Activated CD8-positive, alpha-beta T cell treated with anti-CD3 and anti-CD28 coated beads for 36 hours (primary cell): ENCODE measurements at regions not wholly inside any gene's neighbourhood (a gene's known extent, or its start where the extent isn't known, plus 50 kb on each side); places are given as distances from the start of the nearest gene placed in this dataset.

Experiments
- ATAC-seq: fragments of 200-7000 bp; cut with Tn5 transposase; one replicate; pipeline ENCODE4 v1.10.0; 2021; ENCODE audit warnings: mild to moderate bottlenecking, moderate library complexity
- CTCF ChIA-PET: fragments of 350-600 bp; sonication (Branson Sonifier 250); formaldehyde crosslinking; loops from one replicate; lab custom pipeline; 2021; ENCODE audit warnings: antibody characterized with exemption; lab: Charles Lee
- POLR2A ChIA-PET: fragments of 350-600 bp; sonication (Branson Sonifier 250); formaldehyde crosslinking; loops from one replicate; lab custom pipeline; 2021; ENCODE audit warnings: antibody characterized with exemption; lab: Charles Lee
- DNase-seq: peaks from one replicate; pipeline ENCODE4 v3.0.0-alpha.2; 2020
- H3K27ac Mint-ChIP-seq: one replicate; pipeline ENCODE4 v1.8.0; 2021; ENCODE audit warnings: mild to moderate bottlenecking, mixed read lengths
- H3K27me3 Mint-ChIP-seq: one replicate; pipeline ENCODE4 v1.8.0; 2021; ENCODE audit warnings: mixed read lengths
- H3K36me3 Mint-ChIP-seq: one replicate; pipeline ENCODE4 v1.8.0; 2021; ENCODE audit warnings: low read depth, mixed read lengths
- H3K4me1 Mint-ChIP-seq: one replicate; pipeline ENCODE4 v1.8.0; 2021; ENCODE audit warnings: low read depth, mixed read lengths
- H3K4me3 Mint-ChIP-seq: one replicate; pipeline ENCODE4 v1.8.0; 2021; ENCODE audit warnings: mild to moderate bottlenecking, moderate library complexity, mixed read lengths
- H3K9me3 Mint-ChIP-seq: one replicate; pipeline ENCODE4 v1.8.0; 2021; ENCODE audit warnings: mixed read lengths
- intact Hi-C: fragments of 100-400 bp; cut with micrococcal nuclease; formaldehyde crosslinking; loops from one replicate; pipeline ENCODE4 v1.10.0; 2022
- TF ChIP-seq, protein P1 (sequence below): fragments of 200-600 bp; IDR thresholded peaks from one replicate; pipeline ENCODE4 v1.8.0; 2022; ENCODE audit warnings: antibody characterized with exemption, mild to moderate bottlenecking

DNA sequence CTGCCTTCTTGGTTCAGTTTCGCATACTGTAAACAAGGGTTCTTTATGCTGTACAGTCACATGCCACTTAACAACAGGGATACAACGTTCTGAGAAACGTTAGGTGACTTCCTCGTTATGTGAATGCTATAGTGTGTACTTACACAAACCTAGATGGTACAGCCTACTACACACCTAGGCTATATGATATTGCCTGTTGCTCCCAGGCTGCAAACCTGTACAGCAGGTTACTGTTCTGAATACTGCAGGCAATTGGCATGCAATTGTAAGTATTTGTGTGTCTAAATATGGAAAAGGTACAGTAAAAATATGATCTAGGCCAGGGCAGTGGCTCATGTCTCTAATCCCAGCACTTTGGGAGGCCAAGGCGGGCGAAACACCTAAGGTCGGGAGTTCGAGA, 85.7 kb upstream of the PRDM11 start:
- POLR2A ChIA-PET, result no interaction called here

GRCh38 chr11:45061641-45062040, 84.8 kb upstream of the PRDM11 start:
- ATAC-seq (no peak), DNase-seq (no peak)
- intact Hi-C loops, result no loop called here
- TF ChIP-seq, protein P1, sequence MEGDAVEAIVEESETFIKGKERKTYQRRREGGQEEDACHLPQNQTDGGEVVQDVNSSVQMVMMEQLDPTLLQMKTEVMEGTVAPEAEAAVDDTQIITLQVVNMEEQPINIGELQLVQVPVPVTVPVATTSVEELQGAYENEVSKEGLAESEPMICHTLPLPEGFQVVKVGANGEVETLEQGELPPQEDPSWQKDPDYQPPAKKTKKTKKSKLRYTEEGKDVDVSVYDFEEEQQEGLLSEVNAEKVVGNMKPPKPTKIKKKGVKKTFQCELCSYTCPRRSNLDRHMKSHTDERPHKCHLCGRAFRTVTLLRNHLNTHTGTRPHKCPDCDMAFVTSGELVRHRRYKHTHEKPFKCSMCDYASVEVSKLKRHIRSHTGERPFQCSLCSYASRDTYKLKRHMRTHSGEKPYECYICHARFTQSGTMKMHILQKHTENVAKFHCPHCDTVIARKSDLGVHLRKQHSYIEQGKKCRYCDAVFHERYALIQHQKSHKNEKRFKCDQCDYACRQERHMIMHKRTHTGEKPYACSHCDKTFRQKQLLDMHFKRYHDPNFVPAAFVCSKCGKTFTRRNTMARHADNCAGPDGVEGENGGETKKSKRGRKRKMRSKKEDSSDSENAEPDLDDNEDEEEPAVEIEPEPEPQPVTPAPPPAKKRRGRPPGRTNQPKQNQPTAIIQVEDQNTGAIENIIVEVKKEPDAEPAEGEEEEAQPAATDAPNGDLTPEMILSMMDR, result no peak
- H3K27me3 Mint-ChIP-seq, result no peaks in the 10 kb centered on the region
- no peak overlapping the region for H3K4me3 Mint-ChIP-seq
- no peaks in the 10 kb centered on the region for H3K36me3 Mint-ChIP-seq
- peaks cover 7% of the 10 kb centered on the region for H3K9me3 Mint-ChIP-seq
- H3K27ac Mint-ChIP-seq, result no peak overlapping the region
- ChIA-PET POLR2A (no interaction called here), CTCF (interaction anchor here (0.9 to 1.2 kb wide), 3 partner anchors 12 to 125 kb away, joined by 3 read pairs; no protein-coding TSS in a partner anchor)
- H3K4me1 Mint-ChIP-seq, result no peaks in the 10 kb centered on the region

More for the DNA sequence above, 85.7 kb upstream of the PRDM11 start:
- ATAC-seq, result no peak
- CTCF ChIA-PET, result interaction anchor here (1.2 kb wide), 1 partner anchor 11 kb away, joined by 3 read pairs; no protein-coding TSS in a partner anchor
- TF ChIP-seq, protein P1, result no peak
- intact Hi-C loops, result no loop called here
- no peaks in the 10 kb centered on the region for H3K4me1 Mint-ChIP-seq
- H3K36me3 Mint-ChIP-seq, result no peaks in the 10 kb centered on the region
- DNase-seq, result no peak
- peaks cover 5% of the 10 kb centered on the region for H3K9me3 Mint-ChIP-seq
- H3K27me3 Mint-ChIP-seq, result no peaks in the 10 kb centered on the region
- no peak overlapping the region for H3K27ac Mint-ChIP-seq
- H3K4me3 Mint-ChIP-seq, result no peak overlapping the region

GRCh38 chr11:45062115-45062514, 84.3 kb upstream of the PRDM11 start:
- peaks cover 9% of the 10 kb centered on the region for H3K9me3 Mint-ChIP-seq
- no peaks in the 10 kb centered on the region for H3K27me3 Mint-ChIP-seq
- no peak overlapping the region for H3K27ac Mint-ChIP-seq
- ChIA-PET POLR2A (no interaction called here), CTCF (interaction anchor here (0.9 to 1.2 kb wide), 3 partner anchors 12 to 126 kb away, joined by 3 read pairs; no protein-coding TSS in a partner anchor)
- TF ChIP-seq, protein P1, result no peak
- DNase-seq, result no peak
- H3K4me3 Mint-ChIP-seq, result no peak overlapping the region
- ATAC-seq, result no peak
- no peaks in the 10 kb centered on the region for H3K36me3 Mint-ChIP-seq
- no peaks in the 10 kb centered on the region for H3K4me1 Mint-ChIP-seq
- intact Hi-C loops, result no loop called here

GRCh38 chr11:45062974-45063635, 83.3 kb upstream of the PRDM11 start:
- peaks cover 9% of the 10 kb centered on the region for H3K9me3 Mint-ChIP-seq
- TF ChIP-seq, protein P1, result no peak
- no peaks in the 10 kb centered on the region for H3K27me3 Mint-ChIP-seq
- no peaks in the 10 kb centered on the region for H3K36me3 Mint-ChIP-seq
- H3K4me1 Mint-ChIP-seq, result no peaks in the 10 kb centered on the region
- CTCF ChIA-PET, result interaction anchor here (0.9 kb wide), 1 partner anchor 127 kb away, joined by 4 read pairs; no protein-coding TSS in a partner anchor
- no peak for ATAC-seq
- no peak for DNase-seq
- no peak overlapping the region for H3K4me3 Mint-ChIP-seq
- H3K27ac Mint-ChIP-seq, result no peak overlapping the region
- POLR2A ChIA-PET, result no interaction called here
- intact Hi-C loops, result no loop called here

DNA sequence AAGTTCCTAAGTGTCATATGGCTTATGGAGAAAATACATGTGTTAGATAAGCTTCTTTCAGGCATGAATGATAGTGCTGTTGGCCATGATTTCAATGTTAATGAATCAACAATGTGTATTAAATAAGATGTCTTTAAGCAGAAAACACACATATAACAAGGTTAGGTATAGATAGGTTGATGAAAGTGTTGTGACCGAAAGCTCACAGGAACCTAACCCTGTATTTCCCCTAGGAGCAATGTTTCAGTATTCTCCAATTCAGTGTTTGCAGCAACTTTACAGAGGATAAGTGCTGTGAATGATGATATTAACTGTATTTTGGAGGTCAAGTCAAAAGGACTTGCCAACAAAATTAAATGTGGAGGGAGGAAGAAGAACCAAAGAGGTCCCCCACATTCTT, 82.8 kb upstream of the PRDM11 start:
- POLR2A ChIA-PET, result no interaction called here
- no peaks in the 10 kb centered on the region for H3K36me3 Mint-ChIP-seq
- no peak overlapping the region for H3K27ac Mint-ChIP-seq
- intact Hi-C loops, result no loop called here
- H3K4me1 Mint-ChIP-seq, result no peaks in the 10 kb centered on the region
- peaks cover 9% of the 10 kb centered on the region for H3K9me3 Mint-ChIP-seq
- CTCF ChIA-PET, result interaction anchor here (0.9 kb wide), 2 partner anchors 41 to 128 kb away, joined by 3 to 4 read pairs; no protein-coding TSS in a partner anchor
- ATAC-seq, result no peak
- DNase-seq, result no peak
- H3K27me3 Mint-ChIP-seq, result no peaks in the 10 kb centered on the region
- H3K4me3 Mint-ChIP-seq, result no peak overlapping the region
- TF ChIP-seq, protein P1, result no peak
